ENCODE measurements at regions not wholly inside any gene's neighbourhood (a gene's known extent, or its start where the extent isn't known, plus 50 kb on each side); places are given as distances from the start of the nearest gene placed in this dataset.

DNA sequence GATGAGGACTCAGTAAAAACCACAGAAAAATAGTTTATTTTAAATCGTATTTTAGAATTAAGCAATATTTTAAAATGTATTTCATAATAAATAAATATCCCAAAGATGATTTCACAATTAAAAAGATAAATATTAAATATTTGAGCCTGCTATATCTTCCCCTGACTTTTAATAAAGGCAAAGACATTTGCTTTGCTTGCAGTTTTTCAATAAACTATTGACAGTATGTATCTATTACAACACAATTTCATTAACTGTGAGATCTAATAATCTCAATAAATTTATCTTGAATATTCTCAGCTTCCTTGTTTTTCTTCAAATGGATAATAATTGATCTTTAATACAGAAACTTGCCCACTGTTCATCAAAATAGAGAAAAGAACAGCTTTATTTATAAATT is 186.2 kb upstream of the TARS1 start:
- no peak overlapping the region for H3K4me3 ChIP-seq (IDR thresholded peaks at IDR 0.05; ENCODE audit: insufficient read depth, low read depth, low read length)
- no peaks in the 10 kb centered on the region for H3K27me3 ChIP-seq (ENCODE audit: insufficient read depth, low read depth)
- H4K20me1 ChIP-seq (ENCODE audit: insufficient read depth), result no peaks in the 10 kb centered on the region

DNA sequence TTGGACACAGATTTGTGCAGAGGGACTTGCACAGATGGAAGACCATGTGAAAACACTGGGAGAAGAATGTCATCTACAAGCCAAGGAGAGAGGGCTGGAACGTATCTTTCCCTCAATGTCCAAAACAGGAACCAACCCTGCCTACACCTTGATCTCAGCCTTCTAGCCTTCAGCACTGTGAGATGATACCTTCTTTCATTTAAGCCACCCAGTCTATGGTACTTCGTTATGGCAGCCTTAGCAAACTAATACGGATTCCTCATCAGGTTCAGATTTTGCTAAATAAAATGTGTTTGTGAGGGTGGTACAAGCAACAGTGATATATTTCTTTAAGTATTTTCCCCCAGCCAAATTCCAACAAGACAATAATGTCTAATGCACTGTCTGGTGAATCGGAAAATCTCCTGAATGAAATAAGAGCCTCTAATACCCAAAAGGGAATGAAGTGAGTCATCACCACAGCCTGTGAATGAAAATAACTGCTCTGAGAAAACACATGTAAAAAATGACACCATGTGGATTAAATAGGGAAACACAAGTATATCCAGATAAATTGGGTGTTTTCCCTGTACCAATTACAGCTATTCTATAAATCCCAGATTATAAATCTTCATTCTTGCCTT is 182.8 kb upstream of the TARS1 start:
- no peak overlapping the region for H3K27ac ChIP-seq
- H3K4me3 ChIP-seq (IDR thresholded peaks at IDR 0.05; ENCODE audit: insufficient read depth, low read depth, low read length), result no peak overlapping the region
- no peak overlapping the region for H3K9ac ChIP-seq
- H3K36me3 ChIP-seq (ENCODE audit: insufficient read depth), result no peaks in the 10 kb centered on the region
- TF ChIP-seq, protein P1, sequence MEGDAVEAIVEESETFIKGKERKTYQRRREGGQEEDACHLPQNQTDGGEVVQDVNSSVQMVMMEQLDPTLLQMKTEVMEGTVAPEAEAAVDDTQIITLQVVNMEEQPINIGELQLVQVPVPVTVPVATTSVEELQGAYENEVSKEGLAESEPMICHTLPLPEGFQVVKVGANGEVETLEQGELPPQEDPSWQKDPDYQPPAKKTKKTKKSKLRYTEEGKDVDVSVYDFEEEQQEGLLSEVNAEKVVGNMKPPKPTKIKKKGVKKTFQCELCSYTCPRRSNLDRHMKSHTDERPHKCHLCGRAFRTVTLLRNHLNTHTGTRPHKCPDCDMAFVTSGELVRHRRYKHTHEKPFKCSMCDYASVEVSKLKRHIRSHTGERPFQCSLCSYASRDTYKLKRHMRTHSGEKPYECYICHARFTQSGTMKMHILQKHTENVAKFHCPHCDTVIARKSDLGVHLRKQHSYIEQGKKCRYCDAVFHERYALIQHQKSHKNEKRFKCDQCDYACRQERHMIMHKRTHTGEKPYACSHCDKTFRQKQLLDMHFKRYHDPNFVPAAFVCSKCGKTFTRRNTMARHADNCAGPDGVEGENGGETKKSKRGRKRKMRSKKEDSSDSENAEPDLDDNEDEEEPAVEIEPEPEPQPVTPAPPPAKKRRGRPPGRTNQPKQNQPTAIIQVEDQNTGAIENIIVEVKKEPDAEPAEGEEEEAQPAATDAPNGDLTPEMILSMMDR (conservative IDR thresholded peaks at IDR 0.05; ENCODE audit: low read depth, low read length), result no peak
- H3K4me2 ChIP-seq, result no peak overlapping the region
- no peaks in the 10 kb centered on the region for H3K27me3 ChIP-seq (ENCODE audit: insufficient read depth, low read depth)
- no peaks in the 10 kb centered on the region for H4K20me1 ChIP-seq (ENCODE audit: insufficient read depth)
- H3K79me2 ChIP-seq (ENCODE audit: insufficient read depth, low read depth), result no peaks in the 10 kb centered on the region
- no peak overlapping the region for H2AFZ ChIP-seq (ENCODE audit: low read depth)
- H3K4me1 ChIP-seq (ENCODE audit: low read depth, poor library complexity, severe bottlenecking), result no peaks in the 10 kb centered on the region

More for the DNA sequence above, 186.2 kb upstream of the TARS1 start:
- Histone ChIP-seq H3K79me2 (ENCODE audit: insufficient read depth, low read depth) (no peaks in the 10 kb centered on the region), H2AFZ (ENCODE audit: low read depth) (no peak overlapping the region), H3K4me1 (ENCODE audit: low read depth, poor library complexity, severe bottlenecking) (no peaks in the 10 kb centered on the region), H3K27ac (no peak overlapping the region), H3K36me3 (ENCODE audit: insufficient read depth) (no peaks in the 10 kb centered on the region), H3K9ac (no peak overlapping the region), H3K4me2 (no peak overlapping the region)
- TF ChIP-seq, protein P1 (conservative IDR thresholded peaks at IDR 0.05; ENCODE audit: low read depth, low read length), result no peak

DNA sequence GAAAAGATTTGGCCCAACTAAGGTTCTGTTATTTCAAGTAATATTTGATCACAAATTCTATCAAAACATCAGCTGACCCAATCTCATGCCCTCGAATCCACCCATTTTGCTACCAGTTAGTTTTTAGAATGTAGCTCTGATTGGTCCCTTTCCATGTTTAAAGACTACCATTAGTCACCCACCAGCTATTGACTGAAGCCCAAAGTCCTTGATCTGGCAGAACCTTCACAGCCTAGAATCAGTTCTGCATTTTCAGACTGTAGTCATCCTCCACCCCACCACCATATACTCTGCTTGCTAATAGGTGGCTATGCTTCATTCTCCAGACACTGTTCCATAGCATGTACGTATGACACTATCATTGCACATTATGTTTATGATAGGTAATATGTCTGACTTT is 182.2 kb upstream of the TARS1 start:
- H3K4me1 ChIP-seq (ENCODE audit: low read depth, poor library complexity, severe bottlenecking), result no peaks in the 10 kb centered on the region
- H3K27ac ChIP-seq, result no peak overlapping the region
- no peak overlapping the region for H2AFZ ChIP-seq (ENCODE audit: low read depth)

DNA sequence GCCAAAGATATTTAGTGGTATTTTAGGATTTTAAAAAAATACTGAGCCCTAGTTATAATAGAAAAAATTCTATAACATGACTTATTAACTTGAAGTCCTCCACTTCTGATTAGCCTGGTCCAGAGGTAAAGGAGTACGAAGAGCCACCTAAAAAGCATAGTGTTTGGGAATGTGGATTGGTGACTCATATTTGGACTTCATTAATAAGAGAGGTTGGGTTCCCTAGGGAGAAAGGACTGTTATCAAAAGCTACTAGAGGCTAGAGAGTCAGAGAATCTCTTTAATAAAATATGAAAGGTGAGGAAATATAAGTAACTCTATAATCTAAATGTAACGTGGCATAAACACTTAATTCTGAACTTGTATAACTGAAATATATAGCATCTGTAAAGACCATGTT is 180.7 kb upstream of the TARS1 start:
- TF ChIP-seq, protein P1 (conservative IDR thresholded peaks at IDR 0.05; ENCODE audit: low read depth, low read length), result no peak
- Histone ChIP-seq H3K27ac (no peak overlapping the region), H3K27me3 (ENCODE audit: insufficient read depth, low read depth) (no peaks in the 10 kb centered on the region), H3K4me1 (ENCODE audit: low read depth, poor library complexity, severe bottlenecking) (no peaks in the 10 kb centered on the region), H3K79me2 (ENCODE audit: insufficient read depth, low read depth) (no peaks in the 10 kb centered on the region), H3K9ac (no peak overlapping the region), H3K36me3 (ENCODE audit: insufficient read depth) (no peaks in the 10 kb centered on the region), H3K4me2 (no peak overlapping the region), H3K4me3 (IDR thresholded peaks at IDR 0.05; ENCODE audit: insufficient read depth, low read depth, low read length) (no peak overlapping the region), H4K20me1 (ENCODE audit: insufficient read depth) (no peaks in the 10 kb centered on the region), H2AFZ (ENCODE audit: low read depth) (no peak overlapping the region)

More for the DNA sequence above, 182.2 kb upstream of the TARS1 start:
- Histone ChIP-seq H3K4me3 (IDR thresholded peaks at IDR 0.05; ENCODE audit: insufficient read depth, low read depth, low read length) (no peak overlapping the region), H3K79me2 (ENCODE audit: insufficient read depth, low read depth) (no peaks in the 10 kb centered on the region), H3K4me2 (no peak overlapping the region), H3K36me3 (ENCODE audit: insufficient read depth) (no peaks in the 10 kb centered on the region), H3K27me3 (ENCODE audit: insufficient read depth, low read depth) (no peaks in the 10 kb centered on the region), H4K20me1 (ENCODE audit: insufficient read depth) (no peaks in the 10 kb centered on the region), H3K9ac (no peak overlapping the region)
- TF ChIP-seq, protein P1 (conservative IDR thresholded peaks at IDR 0.05; ENCODE audit: low read depth, low read length), result no peak

Data from KMS-11 (cell line).